ENCODE measurements at regions not wholly inside any gene's neighbourhood (a gene's known extent, or its start where the extent isn't known, plus 50 kb on each side); places are given as distances from the start of the nearest gene placed in this dataset.

DNA sequence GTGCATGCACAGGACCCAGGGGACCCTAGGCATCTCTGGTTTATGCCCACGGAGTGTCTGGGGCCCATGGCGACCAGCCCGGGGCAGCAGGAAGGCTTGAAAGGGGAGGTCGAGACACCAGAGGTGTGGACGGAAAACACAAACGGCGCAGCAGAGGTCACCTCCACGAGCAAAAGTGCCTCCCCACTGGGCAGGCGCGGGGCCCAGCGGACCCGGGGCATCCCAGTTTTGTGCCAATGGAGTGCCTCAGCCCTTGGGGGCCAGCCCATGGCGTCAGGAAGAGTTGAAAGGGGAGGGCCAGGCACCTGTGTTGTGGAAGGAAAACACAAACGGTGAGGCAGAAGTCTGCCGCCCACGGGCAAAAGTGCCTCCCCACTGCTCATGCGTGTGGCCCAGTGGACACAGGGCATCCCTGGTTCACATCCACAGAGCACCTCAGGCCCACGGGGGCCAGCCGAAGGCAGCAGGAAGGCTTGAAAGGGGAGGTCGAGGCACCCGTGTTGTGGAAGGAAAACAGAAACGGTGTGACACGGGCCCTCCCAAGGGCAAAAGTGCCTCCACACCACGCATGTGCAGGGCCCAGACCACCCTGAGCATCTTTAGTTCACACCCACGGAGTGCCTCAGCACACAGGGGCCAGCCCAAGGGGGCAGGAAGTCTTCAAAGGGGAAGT lies 378.8 kb downstream of the ALG10 start:
- DNase-seq = peak; percentile 9 to 45
- no peaks in the 10 kb centered on the region for H3K36me3 ChIP-seq
- peaks cover 0 to 3% of the 10 kb centered on the region in 2 donors for H3K27me3 ChIP-seq
- no peak for TF ChIP-seq CTCF (IDR thresholded peaks at IDR 0.05)
- H3K4me3 ChIP-seq = no peak overlapping the region
- H3K9me3 ChIP-seq = peaks cover 0 to 62% (median 31%) of the 10 kb centered on the region in 3 donors
- intact Hi-C loops (cut with DNase I; ENCODE audit: low total_unique reads) = no loop called here
- H3K27ac ChIP-seq = no peak overlapping the region
- no peaks in the 10 kb centered on the region for H3K4me1 ChIP-seq

DNA sequence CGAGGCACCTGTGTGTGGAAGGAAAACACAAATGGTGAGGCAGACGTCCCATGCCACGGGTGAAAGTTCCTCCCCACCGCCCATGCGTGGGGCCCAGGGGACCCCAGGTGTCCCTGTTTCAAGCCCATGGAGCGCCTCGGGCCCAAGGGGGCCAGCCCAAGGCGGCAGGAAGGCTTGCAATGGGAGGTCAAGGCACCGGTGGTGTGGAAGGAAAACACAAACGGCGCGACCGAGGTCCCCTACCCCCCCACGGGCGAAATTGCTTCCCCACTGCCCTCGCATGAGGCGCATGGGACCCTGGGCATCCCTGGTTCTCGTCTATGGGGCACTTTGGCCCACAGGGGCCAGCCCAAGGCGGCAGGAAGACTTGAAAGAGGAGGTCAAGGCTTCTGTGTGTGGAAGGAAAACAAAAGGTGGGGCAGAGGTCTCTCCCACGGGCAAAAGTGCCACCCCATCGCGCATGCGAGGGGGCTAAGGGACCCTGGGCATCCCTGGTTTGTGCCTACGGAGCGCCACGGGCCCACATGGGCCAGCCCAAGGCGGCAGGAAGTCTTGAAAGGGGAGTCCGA lies 379.4 kb downstream of the ALG10 start:
- H3K36me3 ChIP-seq = no peaks in the 10 kb centered on the region
- peak; percentile 8 to 48 for DNase-seq
- no peaks in the 10 kb centered on the region for H3K4me1 ChIP-seq
- H3K4me3 ChIP-seq = no peak overlapping the region
- intact Hi-C loops (cut with DNase I; ENCODE audit: low total_unique reads) = no loop called here
- no peak for TF ChIP-seq CTCF (IDR thresholded peaks at IDR 0.05)
- no peaks in the 10 kb centered on the region for H3K27me3 ChIP-seq
- peaks cover 0 to 68% (median 38%) of the 10 kb centered on the region in 3 donors for H3K9me3 ChIP-seq
- H3K27ac ChIP-seq = no peak overlapping the region

GRCh38 chr12:34402228-34402898 lies 380.1 kb downstream of the ALG10 start:
- Histone ChIP-seq H3K27ac (no peak overlapping the region), H3K27me3 (no peaks in the 10 kb centered on the region), H3K36me3 (no peaks in the 10 kb centered on the region), H3K9me3 (peaks cover 3 to 74% (median 44%) of the 10 kb centered on the region in 3 donors), H3K4me3 (no peak overlapping the region), H3K4me1 (no peaks in the 10 kb centered on the region)
- intact Hi-C loops (cut with DNase I; ENCODE audit: low total_unique reads) = no loop called here
- peak; percentile 11 to 59 for DNase-seq
- TF ChIP-seq CTCF (IDR thresholded peaks at IDR 0.05) = no peak

GRCh38 chr12:34402899-34403705 lies 380.8 kb downstream of the ALG10 start:
- H3K9me3 ChIP-seq = peaks cover 3 to 79% (median 51%) of the 10 kb centered on the region in 3 donors
- H3K27me3 ChIP-seq = no peaks in the 10 kb centered on the region
- peak; percentile 16 to 51 for DNase-seq
- intact Hi-C loops (cut with DNase I; ENCODE audit: low total_unique reads) = no loop called here
- H3K27ac ChIP-seq = no peak overlapping the region
- no peak overlapping the region for H3K4me3 ChIP-seq
- TF ChIP-seq CTCF (IDR thresholded peaks at IDR 0.05) = no peak
- H3K4me1 ChIP-seq = no peaks in the 10 kb centered on the region
- no peaks in the 10 kb centered on the region for H3K36me3 ChIP-seq

DNA sequence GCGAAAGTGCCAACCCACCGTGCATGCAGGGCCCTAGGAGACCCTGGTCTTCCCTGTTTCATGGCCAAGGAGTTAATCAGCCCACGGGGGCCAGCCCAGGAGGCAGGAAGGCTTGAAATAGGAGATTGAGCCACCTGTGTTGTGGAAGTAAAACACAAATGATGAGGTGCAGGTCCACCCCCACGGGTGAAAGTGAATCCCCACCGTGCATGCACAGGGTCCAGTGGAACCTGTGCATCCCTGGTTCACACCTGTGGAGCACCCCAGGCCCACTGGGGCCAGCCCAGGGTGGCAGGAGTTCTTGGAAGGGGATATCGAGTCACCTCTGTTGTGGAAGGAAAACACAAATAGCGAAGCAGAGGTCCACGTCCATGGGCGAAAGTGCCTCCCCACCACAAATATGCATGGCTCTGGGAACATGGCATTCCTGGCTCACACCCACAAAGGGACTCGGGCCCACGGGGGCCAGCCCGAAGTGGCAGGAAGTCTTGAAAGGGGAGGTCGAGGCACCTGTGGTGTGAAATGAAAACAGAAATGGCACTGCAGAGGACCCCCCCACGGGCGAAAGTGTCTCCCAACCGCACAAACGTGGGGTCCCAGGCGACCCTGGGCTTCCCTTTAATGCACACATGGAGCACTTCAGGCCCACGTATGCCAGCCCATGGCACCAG lies 381.5 kb downstream of the ALG10 start:
- intact Hi-C loops (cut with DNase I; ENCODE audit: low total_unique reads) = no loop called here
- H3K4me3 ChIP-seq = no peak overlapping the region
- H3K4me1 ChIP-seq = no peaks in the 10 kb centered on the region
- H3K27me3 ChIP-seq = no peaks in the 10 kb centered on the region
- H3K36me3 ChIP-seq = no peaks in the 10 kb centered on the region
- TF ChIP-seq CTCF (IDR thresholded peaks at IDR 0.05) = no peak
- H3K27ac ChIP-seq = no peak overlapping the region
- DNase-seq = peak; percentile 2 to 56
- H3K9me3 ChIP-seq = peaks cover 6 to 79% (median 59%) of the 10 kb centered on the region in 3 donors

Measured in tibial artery (tissue), 4 donors.